ENCODE measurements at regions not wholly inside any gene's neighbourhood (a gene's known extent, or its start where the extent isn't known, plus 50 kb on each side); places are given as distances from the start of the nearest gene placed in this dataset.

DNA sequence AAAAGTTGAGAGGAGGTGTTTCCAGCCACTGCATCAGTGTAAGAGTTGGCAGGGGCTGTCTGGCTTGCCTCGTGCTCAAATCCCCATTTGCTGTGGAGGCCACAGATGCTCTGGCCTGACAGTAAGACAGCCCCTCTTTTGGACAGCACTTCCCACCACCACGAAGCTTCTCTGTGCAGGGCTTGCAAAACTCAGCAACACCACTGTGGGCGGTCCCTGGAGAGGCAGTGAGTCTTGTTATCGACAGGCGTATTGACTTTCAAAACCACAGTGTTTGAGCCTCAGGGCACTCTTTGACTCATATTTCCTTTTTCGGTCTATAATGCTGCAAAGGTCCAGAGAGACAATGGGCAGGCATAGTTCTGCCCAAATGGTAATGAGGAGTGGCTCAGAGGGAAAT, 539.5 kb downstream of the EBF1 start (continued):
- 0 out of 2 replicates have a peak, but pooled peaks have one; percentile 35 for TF ChIP-seq RCOR1 (conservative IDR thresholded peaks at IDR 0.05; ENCODE audit: low read depth, low read length)
- TF ChIP-seq RUNX3 (IDR thresholded peaks at IDR 0.05; ENCODE audit: low read length), result peak; percentile 98
- no peak for TF ChIP-seq SREBF2 (IDR thresholded peaks at IDR 0.05; ENCODE audit: low read length)
- TF ChIP-seq NR2F1 (conservative IDR thresholded peaks at IDR 0.05), result peak; percentile 62; the same call in 1 of the 2 replicates
- TF ChIP-seq RB1 (IDR thresholded peaks at IDR 0.05; ENCODE audit: borderline replicate concordance), result no peak
- TF ChIP-seq CBFB (IDR thresholded peaks at IDR 0.05; ENCODE audit: low read depth), result no peak
- TF ChIP-seq, protein P1, sequence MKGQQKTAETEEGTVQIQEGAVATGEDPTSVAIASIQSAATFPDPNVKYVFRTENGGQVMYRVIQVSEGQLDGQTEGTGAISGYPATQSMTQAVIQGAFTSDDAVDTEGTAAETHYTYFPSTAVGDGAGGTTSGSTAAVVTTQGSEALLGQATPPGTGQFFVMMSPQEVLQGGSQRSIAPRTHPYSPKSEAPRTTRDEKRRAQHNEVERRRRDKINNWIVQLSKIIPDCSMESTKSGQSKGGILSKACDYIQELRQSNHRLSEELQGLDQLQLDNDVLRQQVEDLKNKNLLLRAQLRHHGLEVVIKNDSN (IDR thresholded peaks at IDR 0.05; ENCODE audit: borderline replicate concordance, extremely low read length, insufficient read depth, low read depth, low read length), result no peak
- TF ChIP-seq HCFC1 (IDR thresholded peaks at IDR 0.05; ENCODE audit: low read length), result no peak
- TF ChIP-seq FOS (IDR thresholded peaks at IDR 0.05; ENCODE audit: borderline replicate concordance, extremely low read depth, insufficient read length), result no peak
- TF ChIP-seq LARP7 (IDR thresholded peaks at IDR 0.05), result no peak; the same call in 1 of the 2 replicates
- peak; percentile 55; the same call in 1 of the 2 replicates for TF ChIP-seq TBL1XR1 (IDR thresholded peaks at IDR 0.05; ENCODE audit: low read depth, low read length)
- TF ChIP-seq, protein P2, sequence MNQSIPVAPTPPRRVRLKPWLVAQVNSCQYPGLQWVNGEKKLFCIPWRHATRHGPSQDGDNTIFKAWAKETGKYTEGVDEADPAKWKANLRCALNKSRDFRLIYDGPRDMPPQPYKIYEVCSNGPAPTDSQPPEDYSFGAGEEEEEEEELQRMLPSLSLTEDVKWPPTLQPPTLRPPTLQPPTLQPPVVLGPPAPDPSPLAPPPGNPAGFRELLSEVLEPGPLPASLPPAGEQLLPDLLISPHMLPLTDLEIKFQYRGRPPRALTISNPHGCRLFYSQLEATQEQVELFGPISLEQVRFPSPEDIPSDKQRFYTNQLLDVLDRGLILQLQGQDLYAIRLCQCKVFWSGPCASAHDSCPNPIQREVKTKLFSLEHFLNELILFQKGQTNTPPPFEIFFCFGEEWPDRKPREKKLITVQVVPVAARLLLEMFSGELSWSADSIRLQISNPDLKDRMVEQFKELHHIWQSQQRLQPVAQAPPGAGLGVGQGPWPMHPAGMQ (IDR thresholded peaks at IDR 0.05; ENCODE audit: borderline replicate concordance), result no peak
- no peak for TF ChIP-seq ZNF622 (IDR thresholded peaks at IDR 0.05)
- no peak for TF ChIP-seq ZNF384 (IDR thresholded peaks at IDR 0.05; ENCODE audit: borderline replicate concordance, low read depth, low read length)
- TF ChIP-seq SUPT20H (IDR thresholded peaks at IDR 0.05; ENCODE audit: borderline replicate concordance, control insufficient read depth, low read depth, low read length), result no peak
- TF ChIP-seq RAD21 (IDR thresholded peaks at IDR 0.05; ENCODE audit: insufficient read depth, low read depth, low read length), result 0 out of 2 replicates have a peak, but pooled peaks have one; percentile 6
- TF ChIP-seq SMC3 (IDR thresholded peaks at IDR 0.05; ENCODE audit: borderline replicate concordance, low read length), result no peak
- TF ChIP-seq NFYB (IDR thresholded peaks at IDR 0.05; ENCODE audit: insufficient read depth, low read depth, low read length), result no peak
- no peak for TF ChIP-seq ZNF207 (IDR thresholded peaks at IDR 0.05; ENCODE audit: borderline replicate concordance)
- no peak for TF ChIP-seq KAT2A (conservative IDR thresholded peaks at IDR 0.05; ENCODE audit: control insufficient read depth, low read depth, low read length)
- TF ChIP-seq MTA3 (IDR thresholded peaks at IDR 0.05; ENCODE audit: borderline replicate concordance, low read length), result no peak; the same call in 1 of the 2 replicates
- TF ChIP-seq, protein P3, sequence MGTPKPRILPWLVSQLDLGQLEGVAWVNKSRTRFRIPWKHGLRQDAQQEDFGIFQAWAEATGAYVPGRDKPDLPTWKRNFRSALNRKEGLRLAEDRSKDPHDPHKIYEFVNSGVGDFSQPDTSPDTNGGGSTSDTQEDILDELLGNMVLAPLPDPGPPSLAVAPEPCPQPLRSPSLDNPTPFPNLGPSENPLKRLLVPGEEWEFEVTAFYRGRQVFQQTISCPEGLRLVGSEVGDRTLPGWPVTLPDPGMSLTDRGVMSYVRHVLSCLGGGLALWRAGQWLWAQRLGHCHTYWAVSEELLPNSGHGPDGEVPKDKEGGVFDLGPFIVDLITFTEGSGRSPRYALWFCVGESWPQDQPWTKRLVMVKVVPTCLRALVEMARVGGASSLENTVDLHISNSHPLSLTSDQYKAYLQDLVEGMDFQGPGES (IDR thresholded peaks at IDR 0.05), result no peak
- TF ChIP-seq, protein P4, sequence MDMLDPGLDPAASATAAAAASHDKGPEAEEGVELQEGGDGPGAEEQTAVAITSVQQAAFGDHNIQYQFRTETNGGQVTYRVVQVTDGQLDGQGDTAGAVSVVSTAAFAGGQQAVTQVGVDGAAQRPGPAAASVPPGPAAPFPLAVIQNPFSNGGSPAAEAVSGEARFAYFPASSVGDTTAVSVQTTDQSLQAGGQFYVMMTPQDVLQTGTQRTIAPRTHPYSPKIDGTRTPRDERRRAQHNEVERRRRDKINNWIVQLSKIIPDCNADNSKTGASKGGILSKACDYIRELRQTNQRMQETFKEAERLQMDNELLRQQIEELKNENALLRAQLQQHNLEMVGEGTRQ (IDR thresholded peaks at IDR 0.05; ENCODE audit: borderline replicate concordance, low read depth, low read length), result no peak
- TF ChIP-seq BHLHE40 (IDR thresholded peaks at IDR 0.05; ENCODE audit: borderline replicate concordance in 1 of 2, low read depth in 2 of 2, low read length in 1 of 2), result peak in 1 of 2 experiments; percentile 43; a peak in 2 of 4 replicates
- no peak for TF ChIP-seq HDAC6 (IDR thresholded peaks at IDR 0.05; ENCODE audit: unreplicated experiment)
- no peak for TF ChIP-seq HDAC2 (IDR thresholded peaks at IDR 0.05)
- TF ChIP-seq ZNF274 (IDR thresholded peaks at IDR 0.05; ENCODE audit: insufficient read depth, insufficient read length), result no peak
